ENCODE measurements at regions not wholly inside any gene's neighbourhood (a gene's known extent, or its start where the extent isn't known, plus 50 kb on each side); places are given as distances from the start of the nearest gene placed in this dataset.
"Not testable (repeated sequence)": the region's sequence is repeated elsewhere in the genome, so short reads cannot be mapped to it uniquely, and the experiment has no call there.

DNA sequence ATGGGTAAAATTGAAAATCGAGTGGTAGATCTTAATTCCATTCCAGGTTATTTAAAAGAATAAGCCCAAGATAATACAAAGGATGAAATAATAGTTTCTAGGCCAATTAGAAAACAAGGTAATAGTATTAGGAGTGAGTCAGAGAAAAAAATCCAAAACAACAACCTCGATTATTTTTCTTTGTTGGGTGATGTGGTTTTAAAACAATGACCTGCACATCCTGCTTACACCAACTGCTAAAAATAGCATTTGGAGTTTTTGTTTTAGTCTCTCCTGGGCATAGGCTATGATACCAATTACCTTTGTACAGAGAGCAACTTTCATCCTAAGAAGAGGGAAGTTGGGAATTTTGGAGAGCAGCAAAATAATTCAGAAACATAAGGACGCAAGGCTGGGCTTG, 101.7 kb upstream of the MYO10 start:
- no peak for DNase-seq

GRCh38 chr5:17039170-17039569, 103.1 kb upstream of the MYO10 start:
- DNase-seq: no peak

- no peak for DNase-seq
Observed at GRCh38 chr5:17042041-17042440, 106.0 kb upstream of the MYO10 start.

- no peak for DNase-seq
Observed at GRCh38 chr5:17046320-17046719, 110.2 kb upstream of the MYO10 start.

- no peak for DNase-seq
Observed at GRCh38 chr5:17050236-17050635, 114.1 kb upstream of the MYO10 start.

DNA sequence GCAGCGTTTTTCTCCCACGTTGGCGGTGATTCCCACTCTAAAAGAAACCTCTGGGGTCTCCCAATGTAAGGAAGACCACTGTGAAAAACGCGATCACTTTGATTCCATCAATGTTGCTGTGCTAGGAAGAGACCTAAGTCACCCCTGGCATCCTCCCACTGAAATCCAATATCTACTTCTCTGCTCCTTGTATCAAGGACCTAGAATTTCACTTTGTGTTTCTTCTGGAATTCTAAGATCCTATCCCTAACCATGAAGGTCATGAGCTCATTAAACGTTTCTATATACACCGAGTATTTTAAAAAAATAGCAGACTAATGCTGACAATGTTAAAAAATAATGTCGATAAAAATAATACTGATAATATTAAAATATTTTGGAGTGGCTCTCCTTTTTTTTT, 118.8 kb upstream of the MYO10 start:
- no peak for DNase-seq

DNA sequence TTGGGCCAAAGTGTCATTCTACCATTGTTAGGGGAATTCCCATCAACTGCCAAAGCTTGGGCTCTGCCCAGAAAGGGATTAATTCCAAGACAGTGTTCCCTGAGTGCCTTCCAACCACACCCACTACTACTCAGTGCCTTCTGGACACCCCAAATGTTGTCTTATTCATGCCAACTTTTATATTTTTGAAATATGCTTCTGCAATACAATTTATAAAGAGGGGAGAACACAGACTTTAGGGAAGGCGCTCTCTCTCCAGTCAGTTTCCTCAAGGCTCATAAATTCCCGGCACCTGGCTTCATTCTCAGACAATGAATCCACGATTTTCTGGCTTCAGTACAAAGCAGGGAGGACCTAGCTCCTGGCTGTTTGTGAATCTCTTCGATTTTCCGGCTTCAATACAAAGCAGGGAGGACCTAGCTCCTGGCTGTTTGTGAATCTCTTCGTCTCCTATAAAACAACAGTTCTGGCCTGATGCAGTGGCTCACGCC, 120.1 kb upstream of the MYO10 start:
- DNase-seq: no peak

GRCh38 chr5:17058438-17058837, 122.3 kb upstream of the MYO10 start:
- DNase-seq: no peak

GRCh38 chr5:17061973-17062470, 125.9 kb upstream of the MYO10 start:
- no peak for DNase-seq

DNA sequence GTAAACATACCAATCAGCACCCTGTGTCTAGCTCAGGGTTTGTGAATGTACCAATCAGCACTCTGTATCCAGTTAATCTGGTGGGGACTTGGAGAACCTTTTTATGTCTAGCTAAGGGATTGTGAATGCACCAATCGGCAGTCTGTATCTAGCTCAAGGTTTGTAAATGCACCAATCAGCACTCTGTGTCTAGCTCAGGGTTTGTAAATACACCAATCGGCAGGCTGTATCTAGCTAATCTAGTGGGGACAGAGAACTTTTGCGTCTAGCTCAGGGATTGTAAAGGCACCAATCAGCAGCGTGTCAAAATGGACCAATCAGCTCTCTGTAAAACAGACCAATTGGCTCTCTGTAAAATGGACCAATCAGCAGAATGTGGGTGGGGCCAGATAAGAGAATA, 126.7 kb upstream of the MYO10 start:
- not testable (repeated sequence) for DNase-seq

- DNase-seq: no peak
Observed at GRCh38 chr5:17064241-17064640, 128.2 kb upstream of the MYO10 start.

GRCh38 chr5:17065458-17065857, 129.4 kb upstream of the MYO10 start:
- no peak for DNase-seq

DNA sequence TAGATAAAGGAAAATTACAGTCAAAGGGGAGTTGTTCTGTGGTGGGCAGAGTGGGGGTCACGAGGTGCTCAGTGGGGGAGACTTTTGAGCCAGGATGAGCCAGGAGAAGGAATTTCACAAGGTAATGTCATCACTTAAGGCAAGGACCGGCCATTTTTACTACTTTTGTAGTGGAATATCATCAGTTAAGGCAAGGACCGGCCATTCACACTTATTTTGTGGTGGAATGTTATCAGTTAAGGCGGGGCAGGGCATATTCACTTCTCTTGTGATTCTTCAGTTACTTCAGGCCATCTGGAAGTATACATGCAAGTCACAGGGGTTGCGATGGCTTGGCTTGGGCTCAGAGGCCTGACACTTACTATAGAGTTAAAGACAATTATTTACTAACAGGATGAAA, 129.9 kb upstream of the MYO10 start:
- DNase-seq: not testable (repeated sequence)

DNA sequence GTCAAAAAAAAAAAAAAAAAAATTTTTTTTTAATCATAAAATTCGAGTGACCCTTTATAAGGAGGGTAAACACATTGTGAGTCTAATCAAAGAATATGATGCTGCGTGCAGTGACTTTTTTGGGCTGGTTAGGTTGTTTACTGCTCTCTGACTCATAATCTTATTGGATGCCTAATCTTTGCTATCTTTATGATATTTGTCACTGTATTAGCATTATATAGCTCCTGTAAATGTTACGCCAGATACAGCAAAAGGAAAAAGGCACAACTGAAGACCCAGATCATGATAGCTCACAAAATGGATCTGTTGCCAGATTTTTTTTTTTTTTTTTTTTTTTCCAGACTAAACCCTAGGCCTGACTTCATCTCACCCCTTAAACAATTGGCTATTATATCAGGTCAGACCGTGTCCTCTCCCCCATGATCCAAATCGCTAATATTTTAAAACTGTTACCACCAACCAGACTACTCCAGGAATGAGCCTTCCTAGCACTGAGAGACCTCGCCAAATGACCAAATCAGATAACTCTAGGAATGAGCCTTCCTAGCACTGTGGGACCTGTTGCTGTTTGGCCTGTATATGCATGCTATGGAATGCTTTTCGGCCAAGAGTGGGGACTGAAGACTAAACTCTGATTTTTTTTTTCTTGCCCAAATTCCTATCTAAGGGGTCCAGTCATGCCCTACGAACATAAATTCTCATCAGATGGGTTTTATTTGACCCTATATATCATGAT, 131.7 kb upstream of the MYO10 start:
- no peak for DNase-seq

GRCh38 chr5:17069995-17070511, 134.0 kb upstream of the MYO10 start:
- DNase-seq: no peak

DNA sequence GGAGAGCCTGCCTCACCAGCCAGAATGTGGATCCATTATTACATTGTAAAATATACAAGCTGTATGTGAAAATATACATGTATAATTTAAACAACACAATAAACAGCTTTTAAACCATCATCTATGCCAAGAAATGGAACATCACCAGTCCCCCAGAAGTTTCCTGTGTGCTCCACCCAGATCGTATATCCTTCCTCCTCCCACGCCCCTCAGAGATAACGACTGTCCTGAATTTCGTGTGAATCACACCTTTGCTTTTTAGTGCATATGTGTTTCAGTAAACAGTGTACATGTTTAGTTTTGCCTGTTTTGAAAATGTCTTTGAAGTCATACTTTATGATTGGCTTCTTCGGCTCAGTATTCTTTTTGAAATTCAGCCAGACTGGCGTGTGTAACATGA, 134.6 kb upstream of the MYO10 start:
- DNase-seq: no peak

DNA sequence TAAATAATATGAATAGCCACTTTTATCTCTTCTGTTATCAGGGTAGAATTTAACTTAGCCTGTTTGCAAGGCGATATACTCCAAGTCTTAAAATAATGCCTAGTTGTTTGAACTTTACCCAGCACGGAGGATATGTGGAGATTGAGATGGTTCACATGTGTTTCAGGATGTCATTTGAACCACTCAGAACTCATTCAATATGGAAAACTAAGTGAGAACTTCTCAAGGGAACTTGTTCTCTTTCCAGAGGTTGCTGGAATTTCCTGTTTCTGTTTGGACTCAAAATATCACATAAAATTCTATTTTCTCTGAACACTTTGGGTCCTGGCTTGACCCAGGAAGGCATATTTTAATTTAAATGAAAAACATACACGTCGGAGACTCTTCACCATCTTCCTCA, 139.1 kb upstream of the MYO10 start:
- no peak for DNase-seq

- no peak for DNase-seq
Observed at GRCh38 chr5:17076272-17076671, 140.2 kb upstream of the MYO10 start.

DNA sequence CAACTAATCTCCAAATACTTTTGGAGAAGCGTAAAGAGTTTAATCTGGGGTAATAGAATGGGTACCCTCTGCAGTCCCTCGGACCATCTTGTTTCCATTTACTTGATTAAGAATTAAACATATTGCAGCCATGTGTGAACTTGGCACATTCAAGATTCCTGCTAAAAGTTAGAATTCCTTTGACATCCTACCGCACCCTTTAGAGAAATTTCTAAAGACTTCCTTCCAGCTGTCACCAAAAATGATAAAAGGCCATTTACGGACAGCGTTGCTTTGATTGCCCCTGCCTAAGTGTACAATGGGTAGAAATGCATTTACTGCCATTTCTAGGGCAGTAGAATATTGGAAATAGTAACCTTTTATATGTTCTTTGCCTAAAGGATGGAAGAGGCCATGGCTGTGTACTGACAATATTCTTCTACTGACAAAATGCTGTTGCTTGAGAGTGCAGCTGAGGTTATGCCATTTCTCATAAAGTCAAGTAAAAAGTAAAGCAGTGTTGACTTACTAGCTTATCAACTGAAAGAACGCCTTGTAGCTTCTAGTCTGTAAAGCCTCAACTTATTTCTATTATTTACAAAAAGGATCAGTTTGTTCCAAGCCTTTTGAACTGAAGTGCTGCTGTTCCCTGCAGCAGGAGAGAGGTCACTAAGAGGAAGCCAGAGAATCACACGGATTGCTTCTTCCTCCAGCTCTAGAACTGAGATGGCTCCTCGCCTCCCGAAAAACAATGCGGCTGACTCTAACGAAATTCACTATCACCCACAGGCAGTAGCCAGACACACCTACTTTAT, 139.8 kb upstream of the BASP1 start:
- DNase-seq: no peak

GRCh38 chr5:17079562-17079961, 137.9 kb upstream of the BASP1 start:
- DNase-seq: no peak

DNA sequence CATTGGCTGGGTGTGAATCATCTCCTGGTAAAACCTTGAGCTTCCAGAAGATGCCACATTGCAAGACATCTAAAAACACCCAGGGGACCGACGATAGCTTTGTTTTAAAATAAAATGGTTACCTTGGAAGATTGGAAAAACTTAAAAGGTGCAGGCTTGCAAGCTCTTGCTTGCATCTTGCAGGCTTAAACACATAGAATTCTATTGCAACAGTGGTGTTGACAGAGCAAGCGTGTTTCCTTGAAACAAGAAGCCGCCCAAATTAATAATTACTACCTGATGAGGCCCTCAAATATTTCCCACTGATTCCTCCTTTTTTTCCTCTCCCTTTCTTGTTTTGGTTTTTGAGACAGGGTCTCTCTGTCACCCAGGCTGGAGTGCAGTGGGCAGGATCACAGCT, 137.1 kb upstream of the BASP1 start:
- no peak for DNase-seq

GRCh38 chr5:17081142-17081541, 136.3 kb upstream of the BASP1 start:
- DNase-seq: no peak

DNA sequence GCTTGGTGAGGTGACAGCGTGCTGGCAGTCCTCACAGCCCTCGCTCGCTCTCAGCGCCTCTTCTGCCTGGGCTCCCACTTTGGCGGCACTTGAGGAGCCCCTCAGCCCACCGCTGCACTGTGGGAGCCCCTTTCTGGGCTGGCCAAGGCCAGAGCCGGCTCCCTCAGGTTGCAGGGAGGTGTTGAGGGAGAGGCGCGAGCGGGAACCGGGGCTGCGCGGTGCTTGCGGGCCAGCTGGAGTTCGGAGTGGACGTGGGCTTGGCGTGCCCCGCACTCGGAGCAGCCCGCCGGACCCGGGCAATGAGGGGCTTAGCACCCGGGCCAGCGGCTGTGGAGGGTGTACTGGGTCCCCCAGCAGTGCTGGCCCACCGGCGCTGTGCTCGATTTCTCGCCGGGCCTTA, 134.2 kb upstream of the BASP1 start:
- not testable (repeated sequence) for DNase-seq

- no peak for DNase-seq
Observed at GRCh38 chr5:17087035-17087434, 130.4 kb upstream of the BASP1 start.
